ENCODE measurements at regions not wholly inside any gene's neighbourhood (a gene's known extent, or its start where the extent isn't known, plus 50 kb on each side); places are given as distances from the start of the nearest gene placed in this dataset.

DNA sequence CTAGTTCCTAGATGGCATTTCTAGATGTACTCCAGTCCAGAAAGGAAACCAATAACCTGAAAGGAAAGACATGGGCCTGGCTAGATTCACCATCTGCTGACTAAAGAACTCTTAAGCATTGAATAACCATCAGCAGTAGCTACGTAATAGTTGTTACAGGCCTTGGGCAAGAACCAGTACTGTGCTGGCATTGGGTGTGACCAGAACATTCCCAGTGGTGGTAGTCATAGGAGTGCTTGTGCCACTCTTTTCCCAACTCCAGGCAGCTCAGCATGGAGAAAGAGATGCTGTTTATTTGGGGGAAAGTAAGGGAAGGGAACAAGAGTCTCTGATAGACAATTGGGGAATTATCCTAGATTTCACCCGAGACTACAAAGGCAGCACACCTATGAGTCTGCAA lies 333.3 kb downstream of the SLC16A7 start:
- no peak for DNase-seq

DNA sequence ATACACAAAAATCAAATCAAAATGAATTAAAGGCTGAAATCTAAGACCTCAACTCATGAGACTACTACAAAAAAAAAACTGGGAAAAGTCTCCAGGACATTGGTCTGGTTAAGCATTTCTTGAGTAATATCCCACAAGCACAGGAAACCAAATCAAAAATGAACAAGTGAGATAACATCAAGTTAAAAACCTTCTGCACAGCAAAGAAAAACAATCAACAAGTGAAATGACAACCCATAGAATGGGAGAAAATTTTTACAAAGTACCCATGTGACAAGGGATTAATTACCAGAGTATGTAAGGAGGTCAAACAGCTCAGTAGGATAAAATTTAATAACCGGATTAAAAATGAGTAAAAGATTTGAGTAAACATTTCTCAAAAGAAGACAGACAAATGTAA lies 338.7 kb downstream of the SLC16A7 start:
- no peak for DNase-seq

DNA sequence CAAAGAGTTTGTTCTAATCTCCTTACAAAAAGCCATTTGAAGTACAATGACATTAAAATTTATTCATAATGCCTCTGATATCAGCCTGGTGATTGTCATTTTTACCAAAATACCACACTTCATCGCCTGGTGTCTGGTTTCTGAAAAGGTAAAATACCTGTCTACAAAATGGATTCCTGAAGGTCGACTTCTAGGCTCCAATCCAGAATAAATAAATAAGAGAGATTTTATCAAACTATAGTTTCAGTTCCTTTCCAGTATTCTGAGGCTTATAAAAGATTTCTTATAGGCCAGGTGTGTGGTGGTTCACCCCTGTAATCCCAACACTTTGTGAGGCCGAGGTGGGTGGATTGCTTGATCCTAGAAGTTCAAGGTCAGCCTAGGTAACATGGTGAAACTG lies 340.7 kb downstream of the SLC16A7 start:
- no peak for DNase-seq

DNA sequence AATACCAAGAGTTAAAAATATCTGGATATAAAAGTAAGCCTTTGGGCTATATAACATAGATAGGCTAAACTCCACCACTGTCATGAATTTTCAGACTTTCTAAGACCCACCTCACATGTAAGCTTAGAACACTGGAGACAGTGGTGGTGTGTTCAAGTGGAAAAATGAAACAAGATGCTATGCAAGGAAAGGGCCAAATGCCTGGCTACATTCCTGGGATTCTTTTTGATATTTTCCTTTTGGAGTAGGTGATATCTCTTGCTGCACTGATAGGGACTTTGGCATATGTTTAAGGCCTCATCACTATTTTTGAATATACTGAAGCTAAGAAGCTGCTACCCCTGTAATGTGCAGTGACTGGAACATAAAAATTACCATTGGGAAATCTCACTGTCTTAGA lies 341.3 kb downstream of the SLC16A7 start:
- no peak for DNase-seq

DNA sequence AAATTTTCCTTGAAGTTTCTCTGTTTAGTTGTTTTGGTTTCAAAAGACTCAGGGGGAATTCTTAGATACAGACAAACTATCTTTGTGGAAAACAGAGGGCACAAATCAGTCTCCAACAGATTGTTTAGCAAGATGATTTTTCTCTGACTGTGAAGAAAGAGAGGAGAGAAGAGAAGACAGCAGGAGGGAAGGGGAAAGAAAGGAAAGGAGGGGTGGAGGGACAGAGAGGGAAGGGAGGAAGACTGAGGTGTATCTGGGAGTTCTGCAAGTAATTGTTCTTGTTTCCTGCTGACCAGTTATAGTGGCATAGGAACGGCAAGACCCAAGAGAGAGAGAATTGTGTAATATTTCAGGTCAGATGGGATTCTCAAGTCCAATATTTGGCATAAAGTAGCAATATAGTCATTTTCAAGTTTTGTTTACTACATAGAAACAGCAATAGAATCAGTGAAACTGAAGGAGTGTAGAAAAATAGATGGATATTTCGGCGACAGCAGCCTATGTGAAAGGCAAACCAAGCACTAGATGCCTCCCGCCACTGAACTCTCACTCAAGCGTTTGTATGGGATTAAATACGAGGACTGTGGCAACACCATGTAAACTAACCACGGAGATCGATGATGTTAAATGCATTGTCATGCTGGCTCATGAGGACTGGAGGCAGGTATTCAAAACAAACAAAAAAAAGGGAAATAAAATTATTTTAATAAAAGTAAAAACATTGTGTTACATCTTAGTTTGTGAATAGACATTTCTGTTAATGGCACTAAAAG lies 342.5 kb downstream of the SLC16A7 start:
- no peak for DNase-seq

DNA sequence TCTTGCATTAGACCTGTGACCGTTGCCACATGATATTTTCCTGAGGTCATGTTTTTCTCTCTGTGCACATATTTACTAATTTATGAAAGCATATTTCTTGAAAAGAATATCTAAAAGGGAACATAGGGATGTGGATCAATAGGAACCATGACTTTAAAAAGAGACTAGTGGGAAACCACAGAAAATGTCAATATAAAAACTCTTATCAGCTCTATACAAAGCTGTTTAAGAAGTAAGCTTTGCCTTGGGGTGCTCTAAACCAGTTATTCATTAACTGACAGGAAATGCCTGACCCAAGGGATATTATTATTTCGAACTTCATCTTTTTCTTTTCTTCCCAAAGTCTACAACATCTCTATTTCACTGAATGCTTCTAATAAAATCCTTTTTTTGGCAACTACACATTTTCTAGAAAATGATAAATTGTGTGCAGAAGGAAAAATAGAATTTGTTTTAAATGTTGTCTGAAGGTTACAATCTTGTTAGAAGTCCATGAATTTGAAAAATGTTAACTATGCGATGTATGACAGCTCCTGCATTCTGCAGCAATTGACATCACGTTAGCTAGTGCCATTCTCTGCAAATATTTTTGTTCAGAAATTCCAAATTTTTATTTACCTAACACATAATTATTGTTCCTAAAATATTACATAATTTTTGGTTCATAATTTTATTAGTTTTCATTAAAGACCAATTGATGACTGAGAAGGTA lies 345.0 kb downstream of the SLC16A7 start:
- no peak for DNase-seq

DNA sequence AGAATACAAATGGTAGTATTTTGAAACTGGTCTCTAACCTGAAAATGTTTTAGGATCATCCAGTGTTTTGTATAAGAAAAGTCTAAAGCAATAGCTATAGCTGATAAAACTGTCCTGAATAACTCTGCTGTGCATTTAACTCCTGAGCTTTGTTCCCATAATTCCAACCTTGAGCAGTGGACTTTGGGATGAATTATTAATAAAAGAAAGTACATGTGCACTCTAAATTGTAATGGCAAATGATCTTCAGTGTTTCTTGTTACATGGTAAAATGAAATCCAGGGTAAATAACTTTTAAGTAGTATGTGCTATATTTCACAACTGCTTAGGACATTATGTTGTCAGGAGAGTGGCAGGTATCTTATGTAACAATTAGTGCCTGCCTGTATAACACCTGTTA lies 345.6 kb downstream of the SLC16A7 start:
- DNase-seq, result no peak

DNA sequence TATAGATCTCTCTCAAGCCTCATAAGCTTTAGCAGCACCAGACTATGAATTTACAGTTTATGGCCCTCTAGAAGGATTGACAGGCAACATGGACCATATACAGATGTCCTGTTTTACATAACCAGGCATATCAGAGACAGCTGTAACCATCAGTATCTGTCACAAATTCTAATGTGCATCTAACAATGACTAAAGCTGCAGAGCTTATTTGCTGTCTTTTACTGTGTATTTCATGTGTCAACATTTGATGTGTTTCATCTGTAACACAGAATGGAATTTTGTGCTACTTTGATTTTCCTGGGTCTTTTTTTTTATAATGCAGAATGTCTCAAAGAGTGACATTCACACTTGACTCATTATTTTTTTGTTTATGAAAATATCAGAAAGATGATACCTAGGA lies 348.3 kb downstream of the SLC16A7 start:
- no peak for DNase-seq

DNA sequence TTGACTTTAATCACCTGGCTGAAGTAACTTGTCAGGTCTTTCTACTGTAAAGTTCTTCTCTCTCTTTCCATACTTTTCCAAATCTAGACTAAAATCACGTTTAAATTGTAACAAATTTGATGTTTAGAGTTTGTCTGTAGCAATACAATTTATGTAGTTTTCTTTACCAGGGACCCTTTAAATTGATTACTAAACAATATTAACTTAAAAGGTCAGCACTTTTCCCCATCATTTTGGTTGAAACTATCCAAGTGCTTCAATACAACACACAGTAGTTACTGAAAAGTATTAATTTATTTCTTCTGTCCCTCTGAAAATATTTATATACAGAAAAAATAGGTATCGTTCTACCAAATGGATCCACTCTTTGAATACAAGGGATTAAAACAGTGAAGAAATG lies 350.8 kb downstream of the SLC16A7 start:
- no peak for DNase-seq

DNA sequence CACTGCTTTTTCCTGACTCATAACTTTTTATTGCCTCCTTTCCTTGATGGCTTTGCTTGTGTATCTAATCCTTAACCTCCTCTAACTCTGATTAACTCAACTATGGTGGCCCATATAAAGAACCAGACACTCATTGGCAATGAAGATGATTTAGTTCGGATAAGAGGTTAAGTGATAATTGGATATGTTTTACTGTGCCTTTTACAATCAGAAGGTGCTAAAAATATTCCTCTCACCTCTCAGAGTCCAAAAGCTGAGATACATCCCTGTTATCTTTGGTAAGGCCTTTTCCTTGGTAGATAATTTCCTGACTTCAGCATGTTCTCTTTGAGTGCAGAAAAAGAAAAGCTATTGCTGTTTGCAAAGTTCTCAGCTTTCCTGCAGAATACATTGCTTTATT lies 367.7 kb downstream of the SLC16A7 start:
- DNase-seq, result no peak

DNA sequence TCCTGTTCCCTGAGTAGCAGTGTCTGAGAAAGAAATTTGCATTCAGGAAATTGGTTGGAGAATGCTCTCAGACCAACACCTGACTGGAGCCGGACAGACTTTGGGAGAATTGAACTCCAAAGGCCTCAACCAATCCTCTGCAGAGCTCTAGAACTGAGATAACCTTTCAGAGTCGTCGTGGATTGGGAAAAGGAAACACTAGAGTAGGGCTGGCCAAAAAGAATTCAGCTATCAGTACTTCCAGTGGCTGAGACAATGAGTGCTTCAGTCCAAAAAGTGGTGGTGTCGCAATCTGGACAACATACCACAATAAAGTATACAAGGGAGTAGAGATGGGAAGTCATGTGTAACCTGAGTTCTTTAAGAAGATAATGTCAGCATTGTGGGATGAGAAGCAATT lies 377.1 kb downstream of the SLC16A7 start:
- DNase-seq, result no peak

DNA sequence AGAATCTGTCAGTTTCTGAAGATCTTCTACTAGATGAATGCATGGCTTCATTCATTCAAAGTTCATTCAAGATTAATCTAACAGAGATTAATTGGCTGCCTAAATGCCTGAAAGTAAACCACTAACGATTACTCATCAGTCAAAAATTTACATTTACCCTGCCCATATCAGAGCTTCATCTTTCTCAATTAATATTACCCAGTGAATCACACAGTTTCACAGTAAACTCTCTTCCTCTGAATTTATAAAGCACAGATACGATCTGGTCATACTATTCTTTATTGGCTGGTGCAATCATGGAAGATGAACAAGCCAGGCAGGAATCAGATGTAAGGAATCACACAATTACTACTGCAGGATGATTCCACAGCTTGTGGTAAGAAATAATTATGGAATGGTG lies 377.7 kb downstream of the SLC16A7 start:
- DNase-seq, result no peak

DNA sequence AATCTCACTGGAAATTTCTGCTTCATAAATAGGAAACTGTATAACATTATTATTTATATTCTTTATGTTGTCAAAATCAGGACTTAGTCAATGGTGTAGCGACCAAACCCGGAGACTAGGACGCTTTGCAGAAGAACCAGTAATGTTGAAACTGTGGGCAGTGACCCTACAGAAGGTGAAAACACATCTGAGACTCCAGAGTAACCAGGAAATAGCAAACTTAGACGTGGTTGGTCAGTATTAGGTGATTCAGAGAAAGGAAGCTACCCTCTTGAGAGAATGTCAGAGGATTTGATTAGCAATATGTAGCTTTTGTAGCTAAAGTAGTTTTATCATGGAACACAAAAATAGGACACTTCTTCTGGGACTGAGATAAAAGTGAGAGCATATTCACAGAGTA lies 381.9 kb downstream of the SLC16A7 start:
- DNase-seq, result no peak

DNA sequence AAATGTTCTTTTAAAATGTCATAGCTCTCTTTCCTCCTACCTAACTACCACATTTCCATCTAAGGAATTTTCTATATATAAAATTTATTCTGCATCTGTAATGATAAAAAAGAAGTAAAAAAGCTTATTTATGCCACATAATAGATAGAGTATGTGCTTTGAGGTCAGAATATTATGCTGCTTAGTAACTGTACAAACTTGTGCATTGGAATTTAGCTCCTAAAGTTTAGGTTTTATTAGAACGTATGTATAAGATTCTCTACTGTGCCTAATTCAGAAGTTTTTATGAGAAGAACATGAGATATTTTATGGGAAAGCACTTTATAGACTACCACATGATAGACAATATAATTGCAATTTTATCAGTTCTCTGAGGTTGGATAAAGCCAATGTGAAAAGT lies 384.6 kb downstream of the SLC16A7 start:
- DNase-seq, result no peak

DNA sequence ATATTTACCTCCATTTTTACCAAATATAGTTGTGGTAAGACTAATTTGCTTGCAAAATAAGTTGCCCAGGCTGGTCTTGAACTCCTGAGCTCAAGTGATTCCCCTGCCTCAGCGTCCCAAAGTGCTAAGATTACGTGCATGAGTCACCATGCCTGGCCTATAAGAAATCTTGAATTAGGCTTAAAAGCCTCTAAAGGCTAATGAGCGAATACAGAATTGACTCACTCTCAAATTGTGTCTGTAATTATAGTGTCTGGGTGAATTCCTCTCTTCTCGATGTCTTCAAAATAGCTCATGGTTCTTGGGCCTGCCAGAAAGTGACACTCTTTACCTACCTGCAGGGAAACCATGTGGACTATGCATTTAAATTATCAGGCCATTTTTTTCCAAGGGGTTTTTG lies 403.5 kb downstream of the SLC16A7 start:
- DNase-seq, result no peak

DNA sequence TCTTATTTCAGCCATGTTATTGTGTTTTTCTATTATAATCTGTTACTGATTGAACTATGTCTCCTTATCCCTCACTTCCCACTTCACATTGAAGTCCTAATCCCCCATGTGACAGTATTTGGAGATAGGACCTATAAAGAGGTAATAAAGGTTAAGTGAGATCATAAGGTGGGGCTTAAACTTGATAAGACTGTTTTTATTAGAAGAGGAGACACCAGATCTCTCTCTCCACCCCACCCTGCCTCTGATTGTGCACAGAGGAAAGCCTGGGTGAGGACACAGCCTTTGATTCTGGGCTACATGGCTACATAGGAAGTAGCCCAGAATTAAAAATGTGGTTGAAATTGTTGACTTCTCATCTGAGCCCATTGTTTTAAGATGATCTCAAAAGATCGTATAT lies 414.7 kb downstream of the SLC16A7 start:
- no peak for DNase-seq

DNA sequence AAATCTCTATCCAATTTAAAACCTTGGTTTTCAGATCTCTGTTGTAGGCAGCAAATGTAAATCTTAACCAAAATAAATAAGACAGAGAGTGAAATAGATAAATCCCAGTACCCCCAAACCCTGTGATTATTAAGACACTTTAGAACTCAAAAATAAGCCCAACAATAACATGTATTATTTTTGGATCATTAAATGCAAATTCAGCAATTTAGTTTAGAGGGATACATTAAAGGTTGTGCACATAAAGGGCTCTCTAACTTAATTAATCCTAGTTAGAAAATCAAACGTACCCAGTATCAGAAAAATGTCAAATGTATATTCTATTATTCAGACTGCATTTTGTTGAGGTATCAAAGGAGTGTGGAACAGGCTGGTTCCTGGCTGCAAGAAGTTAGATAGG lies 416.8 kb downstream of the SLC16A7 start:
- no peak for DNase-seq

DNA sequence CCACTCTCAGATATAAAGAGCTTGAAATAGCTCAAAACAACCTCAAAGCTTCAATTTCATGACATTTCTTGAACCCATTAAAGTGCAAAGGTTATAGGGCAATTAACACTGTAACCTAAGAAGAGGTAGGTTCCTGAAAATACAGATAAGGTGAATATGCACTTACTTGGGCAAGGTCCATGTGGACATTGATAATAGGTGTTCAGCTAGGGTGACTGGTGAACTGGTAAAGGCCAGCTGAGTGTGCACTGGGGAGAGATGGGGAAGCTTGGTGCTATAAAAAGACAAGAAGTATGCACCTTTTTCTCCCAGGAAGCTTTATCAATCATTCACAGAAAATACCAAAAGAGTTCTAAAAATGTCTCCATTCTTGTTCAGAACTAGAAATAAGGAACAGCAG lies 418.6 kb downstream of the SLC16A7 start:
- no peak for DNase-seq

DNA sequence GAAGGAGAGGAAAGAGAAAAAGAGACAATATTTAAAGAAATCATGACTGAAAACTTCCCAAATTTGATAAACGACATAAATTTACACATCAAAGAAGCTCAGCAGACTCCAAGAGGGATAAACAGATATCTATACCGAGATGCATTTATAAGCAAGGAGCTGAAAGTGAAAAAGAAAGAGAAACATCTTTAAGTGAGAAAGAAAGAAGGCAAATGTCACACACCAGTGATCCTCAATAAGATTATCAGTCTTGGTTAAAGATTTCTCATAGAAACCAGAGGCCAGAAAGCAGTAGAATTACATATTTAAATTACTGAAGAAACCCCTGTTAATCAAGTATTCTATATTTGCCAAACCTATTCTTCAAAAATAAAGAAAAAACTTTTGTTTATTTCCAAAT lies 424.2 kb downstream of the SLC16A7 start:
- DNase-seq, result no peak

DNA sequence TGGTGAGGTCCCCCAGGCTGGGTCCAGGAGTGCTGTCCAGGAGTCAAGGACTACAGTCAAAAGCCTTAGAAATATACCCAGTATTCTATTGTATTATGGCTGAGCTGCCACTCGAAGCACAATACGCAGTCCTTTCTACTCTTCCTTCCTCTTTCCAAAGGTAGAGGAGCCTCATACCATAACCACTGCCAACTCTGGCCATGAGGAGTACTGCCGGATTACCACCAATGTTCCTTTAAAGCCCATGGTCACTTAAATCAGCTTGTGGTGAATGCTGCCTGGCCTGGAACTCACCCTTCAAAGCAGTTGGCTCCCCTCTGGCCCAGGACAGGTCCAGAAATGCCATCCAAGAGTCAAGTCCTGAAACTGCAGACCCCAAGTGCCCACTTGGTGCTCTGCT lies 425.4 kb downstream of the SLC16A7 start:
- DNase-seq, result no peak

DNA sequence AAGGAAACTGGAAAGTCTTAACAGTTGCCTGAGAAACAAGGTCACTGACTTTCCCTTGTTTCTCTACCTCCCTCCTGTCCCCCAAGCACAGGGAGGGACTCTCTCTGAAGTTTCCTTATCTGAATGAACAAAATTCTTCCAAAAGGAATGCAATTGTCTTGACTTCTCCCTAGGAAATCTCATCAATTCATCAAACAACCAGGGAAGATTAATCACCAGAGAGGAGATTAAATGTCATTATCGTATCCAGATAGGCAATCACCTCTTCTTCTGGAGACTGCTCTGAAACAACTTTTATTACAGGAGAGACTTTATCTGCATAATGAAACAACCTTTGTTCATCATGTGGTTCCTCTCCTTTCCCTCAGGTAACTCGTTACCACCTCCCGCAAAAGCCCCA lies 431.4 kb downstream of the SLC16A7 start:
- no peak for DNase-seq

DNA sequence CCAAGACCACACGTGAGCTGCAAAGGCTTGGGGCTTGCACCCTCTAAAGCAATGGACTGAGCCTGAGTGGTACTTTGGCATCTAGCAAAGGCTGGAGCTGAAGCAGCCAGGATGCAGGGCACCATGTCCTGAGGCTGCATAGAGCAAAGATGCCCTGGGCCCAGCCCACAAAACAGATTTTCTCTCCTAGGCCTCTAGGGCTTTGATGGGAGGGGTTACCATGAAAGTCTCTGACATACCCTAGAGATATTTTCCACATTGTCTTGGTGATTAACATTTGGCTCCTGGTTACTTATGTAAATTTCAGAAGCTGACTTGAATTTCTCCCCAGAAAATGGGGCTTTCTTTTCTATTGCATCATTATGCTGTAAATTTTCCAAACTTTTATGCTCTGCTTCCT lies 438.3 kb downstream of the SLC16A7 start:
- DNase-seq, result no peak

DNA sequence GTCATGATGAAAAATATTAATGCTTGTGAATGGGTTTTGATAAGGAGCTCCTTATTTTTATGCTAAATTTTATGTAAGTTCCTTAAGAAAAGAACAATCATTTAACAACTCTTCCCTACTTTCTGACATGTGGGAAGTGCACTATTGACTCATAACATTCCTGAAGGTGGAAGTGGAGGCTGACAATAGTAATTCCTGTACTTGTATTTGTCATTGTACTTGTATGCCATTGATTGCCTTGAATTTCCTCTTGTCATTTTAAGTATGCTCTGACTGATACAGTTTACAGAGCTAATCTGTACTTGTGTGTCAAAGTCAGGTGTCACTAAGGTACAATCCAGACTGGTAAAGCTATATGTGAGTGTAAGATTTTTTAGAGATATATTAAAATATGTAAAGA lies 440.0 kb downstream of the SLC16A7 start:
- no peak for DNase-seq

DNA sequence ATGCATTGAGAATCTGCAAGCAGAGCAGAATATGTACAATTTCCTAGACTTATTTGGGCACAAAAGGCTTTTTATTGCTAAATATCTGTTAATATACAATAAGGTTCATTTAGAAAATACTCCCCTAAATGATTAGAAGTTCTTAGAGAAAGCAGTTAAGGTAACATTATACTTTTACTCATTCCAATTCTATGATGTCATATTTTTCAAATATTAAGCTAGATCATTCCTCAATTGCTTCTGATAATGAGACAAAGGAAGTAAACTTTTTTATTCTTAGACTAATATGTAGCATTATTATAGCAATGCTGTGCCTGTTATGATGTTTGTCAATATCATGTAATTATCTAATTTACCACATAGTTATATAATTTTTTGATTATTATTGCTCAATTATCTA lies 447.0 kb downstream of the SLC16A7 start:
- no peak for DNase-seq

DNA sequence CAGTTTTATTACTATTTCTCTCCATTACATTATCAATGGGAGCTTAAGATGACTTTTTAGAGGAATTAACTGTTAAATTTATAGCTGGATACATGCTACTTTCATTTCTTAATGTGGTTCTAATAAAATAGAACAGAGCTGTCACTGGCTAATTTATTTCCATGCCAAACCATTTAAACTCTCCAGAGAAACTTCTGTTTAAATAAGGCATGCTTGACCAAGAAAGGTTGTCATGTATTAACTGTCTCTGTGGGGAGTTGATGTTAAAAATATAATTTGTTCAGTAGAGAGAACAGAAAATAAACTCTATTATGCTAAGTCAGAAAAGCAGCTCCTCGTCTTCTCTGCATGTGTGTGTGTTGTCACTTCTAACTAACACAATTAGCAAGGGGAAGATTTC lies 447.4 kb downstream of the SLC16A7 start:
- no peak for DNase-seq
